HG03565 (cell line): ENCODE measurements at regions not wholly inside any gene's neighbourhood (a gene's known extent, or its start where the extent isn't known, plus 50 kb on each side); places are given as distances from the start of the nearest gene placed in this dataset.
"Not testable (repeated sequence)": the region's sequence is repeated elsewhere in the genome, so short reads cannot be mapped to it uniquely, and the experiment has no call there.

Source experiments
- ATAC-seq: cut with Tn5 transposase; IDR thresholded peaks from one replicate; pipeline ENCODE4 v1.9.1; 2021; ENCODE audit warnings: mild to moderate bottlenecking, moderate library complexity; ENCODE audit not compliant: unreplicated experiment

DNA sequence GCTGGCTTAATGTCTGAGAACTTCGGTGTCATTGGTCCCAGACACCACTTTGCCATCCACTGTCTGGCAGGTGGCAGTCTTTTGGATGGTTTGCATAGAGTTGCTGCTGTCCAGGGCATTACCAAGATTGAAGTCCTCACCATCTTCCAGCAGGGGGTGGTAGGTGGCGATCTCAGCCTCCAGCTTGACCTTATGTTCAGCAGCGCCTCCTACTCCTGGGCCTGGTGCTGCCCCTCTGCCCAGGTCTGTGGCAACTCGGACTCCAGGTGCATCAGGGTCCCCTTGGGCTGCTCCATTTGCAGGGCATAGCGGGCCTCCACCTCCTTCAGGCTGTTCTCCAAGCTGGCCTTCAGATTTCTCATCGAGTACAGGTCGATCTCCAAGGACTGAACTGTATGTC, 573.3 kb upstream of the NCAM2 start:
- ATAC-seq, result no peak

DNA sequence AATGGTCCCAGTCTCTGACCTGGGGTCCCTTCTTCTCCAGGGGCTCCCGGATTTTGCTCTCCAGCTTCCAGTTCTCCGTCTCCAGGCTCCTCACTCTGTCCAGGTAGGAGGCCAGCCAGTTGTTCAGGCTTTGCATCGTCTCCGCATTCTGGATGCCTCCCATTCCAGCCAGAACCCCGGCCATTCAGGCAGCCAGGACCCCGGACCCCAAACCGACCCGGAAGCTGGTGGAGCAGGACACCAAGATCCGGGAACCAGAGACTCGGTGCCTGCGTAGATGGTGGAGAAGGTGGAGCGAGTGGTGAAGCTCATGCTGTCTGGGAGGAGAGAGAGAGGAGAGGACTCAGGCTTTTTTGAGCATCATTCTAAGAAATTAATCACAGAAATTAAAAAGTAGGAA, 572.4 kb upstream of the NCAM2 start:
- no peak for ATAC-seq

DNA sequence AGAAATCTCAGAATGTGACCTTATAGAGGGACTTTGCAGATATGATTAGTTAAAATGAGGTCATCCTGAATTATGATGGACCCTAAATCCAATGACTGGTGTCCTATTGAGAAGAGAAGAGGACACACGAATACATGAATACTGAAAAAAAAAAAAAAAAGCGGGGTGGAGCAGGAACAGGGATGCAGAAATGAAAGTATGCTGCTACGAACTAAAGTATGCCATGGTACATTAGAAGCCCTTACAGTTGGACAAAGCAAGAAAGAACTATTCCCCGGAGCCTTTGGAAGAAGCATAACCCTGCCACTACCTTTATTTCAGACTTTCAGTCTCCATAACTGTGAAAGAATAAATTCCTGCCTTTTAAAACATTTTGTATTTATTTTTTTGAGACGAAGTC, 557.9 kb upstream of the NCAM2 start:
- no peak for ATAC-seq

GRCh38 chr21:20443558-20444155, 554.6 kb upstream of the NCAM2 start:
- ATAC-seq, result no peak

DNA sequence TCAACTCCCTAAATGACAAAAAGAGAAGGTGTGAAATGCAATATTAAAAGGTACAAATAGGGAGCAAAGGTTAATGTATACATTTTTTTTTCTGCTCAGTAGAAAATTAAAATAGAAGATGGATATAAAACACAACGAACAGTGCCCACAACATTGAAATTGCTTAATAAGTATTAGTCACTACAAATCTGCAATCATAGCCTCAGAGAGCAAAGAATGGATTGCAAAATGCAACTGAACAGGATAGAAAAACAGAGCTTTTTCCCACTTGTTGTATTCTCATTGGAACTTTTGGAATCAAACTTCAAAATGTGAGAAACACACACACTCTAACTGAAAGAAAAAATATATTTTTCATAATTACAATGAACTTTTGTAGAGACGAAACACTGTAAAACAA, 552.2 kb upstream of the NCAM2 start:
- ATAC-seq, result no peak

DNA sequence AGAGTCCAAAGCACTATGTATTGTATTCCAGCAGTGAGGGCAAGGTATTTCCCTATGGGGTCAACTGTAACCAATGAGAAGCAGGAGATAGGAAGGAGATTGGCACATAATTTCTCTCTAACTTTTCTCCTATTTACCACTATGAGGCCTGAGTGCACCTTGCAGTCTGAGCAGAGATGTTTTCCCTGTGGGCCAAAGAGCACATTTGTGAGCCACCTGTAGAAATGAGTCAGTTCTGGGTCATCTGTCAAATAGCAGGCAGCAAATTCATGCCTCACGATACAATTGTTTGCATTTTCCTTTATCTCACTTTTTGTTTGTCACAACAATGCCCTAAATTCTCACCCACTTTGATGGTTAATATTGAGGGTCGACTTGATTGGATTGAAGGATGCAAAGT, 547.2 kb upstream of the NCAM2 start:
- ATAC-seq, result no peak

DNA sequence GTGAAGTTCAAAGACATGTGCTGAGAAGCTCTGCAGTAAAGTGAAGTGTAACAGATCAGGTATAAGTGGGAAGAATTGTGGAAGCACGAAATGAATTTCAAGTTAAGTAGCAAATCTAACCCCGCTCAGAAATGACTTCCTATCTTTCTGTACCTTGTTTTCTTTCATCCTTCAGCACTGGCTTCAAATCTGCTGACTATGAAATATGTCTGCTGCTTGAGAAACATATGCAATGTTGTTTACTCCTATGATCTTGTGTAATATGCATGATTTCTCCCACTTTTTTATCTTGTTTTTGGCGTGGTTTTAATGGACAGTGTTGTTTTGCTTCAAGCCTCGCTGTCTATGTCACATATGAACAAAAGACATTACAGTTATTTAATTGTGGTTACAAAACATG, 545.3 kb upstream of the NCAM2 start:
- ATAC-seq, result no peak

DNA sequence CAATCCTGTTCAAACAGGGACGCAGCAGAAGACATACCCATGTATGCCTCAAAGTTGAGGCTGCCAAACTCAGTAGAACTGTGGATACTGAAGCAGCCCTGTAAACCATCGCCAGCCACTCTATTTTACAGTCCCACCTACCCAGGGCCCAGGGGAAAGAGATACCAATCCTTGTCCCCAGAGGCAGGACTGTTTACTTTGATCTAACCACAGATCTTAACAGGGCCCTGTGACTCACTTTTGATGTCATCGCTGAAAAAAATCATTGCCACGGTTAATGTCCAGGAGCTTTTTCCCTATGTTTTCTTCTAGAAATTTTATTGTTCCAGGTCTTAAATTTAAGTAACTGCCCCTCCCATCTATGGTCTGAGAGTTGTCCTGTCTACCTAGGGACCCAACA, 538.4 kb upstream of the NCAM2 start:
- ATAC-seq, result no peak

GRCh38 chr21:20463362-20463761, 534.8 kb upstream of the NCAM2 start:
- no peak for ATAC-seq

DNA sequence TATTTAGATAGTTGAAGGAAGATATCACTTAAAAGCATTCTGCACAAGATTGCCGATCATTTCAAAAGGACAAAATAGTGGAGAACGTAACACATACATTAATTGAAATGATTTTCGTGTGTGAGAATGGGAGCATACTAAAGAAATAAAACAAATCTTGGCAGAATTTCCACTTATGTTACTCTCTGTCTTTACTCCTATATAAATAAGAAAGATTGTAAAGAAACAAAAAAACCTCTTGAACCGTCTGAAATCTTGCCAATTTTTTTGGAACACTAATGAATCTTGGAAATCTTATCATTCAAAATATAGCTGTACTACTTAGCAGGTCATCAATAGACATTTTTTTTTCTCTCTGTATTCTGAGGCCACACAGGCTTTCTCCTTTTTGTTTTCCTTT, 528.8 kb upstream of the NCAM2 start:
- no peak for ATAC-seq

GRCh38 chr21:20486303-20486702, 511.9 kb upstream of the NCAM2 start:
- no peak for ATAC-seq

DNA sequence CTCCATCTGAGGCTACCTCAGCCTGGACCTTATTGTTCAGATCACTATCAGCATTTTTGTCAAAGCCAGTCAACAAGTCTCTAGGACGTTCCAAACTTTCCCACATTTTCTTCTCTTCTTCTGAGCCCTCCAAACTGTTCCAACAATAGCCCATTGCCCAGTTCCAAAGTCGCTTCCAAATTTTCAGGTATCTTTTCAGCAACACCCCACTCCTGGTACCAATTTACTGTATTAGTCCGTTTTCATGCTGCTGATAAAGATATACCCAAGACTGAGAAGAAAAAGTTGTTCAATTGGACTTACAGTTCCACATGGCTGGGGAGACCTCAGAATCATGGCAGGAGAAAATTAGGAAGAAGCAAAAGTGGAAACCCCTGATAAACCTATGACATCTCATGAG, 495.3 kb upstream of the NCAM2 start:
- not testable (repeated sequence) for ATAC-seq

- no peak for ATAC-seq
These were observed 490.4 kb upstream of the NCAM2 start for GRCh38 chr21:20507783-20508182.

GRCh38 chr21:20511216-20511880, 486.9 kb upstream of the NCAM2 start:
- no peak for ATAC-seq

DNA sequence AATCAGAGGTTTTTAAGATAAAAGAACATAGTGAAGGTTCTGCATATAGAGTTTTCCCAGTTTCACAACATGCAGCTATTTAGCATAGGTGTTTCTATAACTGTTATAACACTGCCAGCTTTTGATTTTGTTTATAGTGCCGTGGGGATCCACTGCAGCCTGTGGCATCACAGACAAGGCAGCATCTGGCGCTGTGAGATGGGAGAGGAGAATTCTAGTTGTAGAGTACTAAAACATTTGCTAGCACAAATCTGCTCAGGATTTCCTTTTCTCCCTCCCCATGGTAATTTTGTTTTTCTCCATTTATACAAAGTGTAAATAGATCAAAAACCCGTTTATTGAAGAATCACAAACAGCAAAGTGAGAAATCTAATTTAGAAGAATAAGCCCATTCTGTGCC, 482.8 kb upstream of the NCAM2 start:
- no peak for ATAC-seq

DNA sequence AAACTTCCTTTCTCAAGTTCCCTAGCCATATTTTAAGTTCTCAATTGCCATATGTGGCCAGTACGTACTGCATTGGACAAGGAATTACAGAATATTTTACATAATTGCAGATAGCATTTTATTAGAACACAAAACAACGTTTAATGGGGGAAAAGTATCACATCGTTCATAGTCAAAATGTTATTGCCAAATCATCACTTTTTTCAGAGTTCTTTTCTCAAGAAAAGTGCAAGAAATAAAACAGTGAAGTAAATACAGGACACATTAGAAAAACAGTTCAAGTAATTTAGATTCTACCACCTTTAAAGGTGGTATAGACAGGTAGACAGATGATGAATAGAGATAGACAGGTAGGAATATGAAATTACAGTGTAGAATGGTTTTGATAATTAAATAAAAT, 479.1 kb upstream of the NCAM2 start:
- no peak for ATAC-seq

DNA sequence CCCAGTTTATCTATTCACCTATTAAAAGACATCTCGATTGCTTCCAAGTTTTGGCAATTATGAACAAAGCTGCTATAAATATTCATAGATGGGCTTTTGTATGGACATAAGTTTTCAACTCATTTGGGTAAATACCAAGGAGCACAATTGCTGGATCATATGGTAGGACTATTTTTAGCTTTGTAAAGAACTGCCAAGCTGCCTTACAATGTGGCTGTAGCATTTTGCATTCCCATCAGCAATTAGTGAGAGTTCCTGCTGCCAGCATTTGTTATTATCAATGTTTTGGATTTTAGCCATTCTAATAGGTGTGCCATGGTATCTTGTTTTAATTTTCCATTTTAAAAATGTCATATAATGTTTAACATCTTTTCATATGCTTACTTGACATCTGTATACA, 475.6 kb upstream of the NCAM2 start:
- no peak for ATAC-seq

- ATAC-seq, result no peak
These were observed 475.0 kb upstream of the NCAM2 start for GRCh38 chr21:20523191-20523590.

DNA sequence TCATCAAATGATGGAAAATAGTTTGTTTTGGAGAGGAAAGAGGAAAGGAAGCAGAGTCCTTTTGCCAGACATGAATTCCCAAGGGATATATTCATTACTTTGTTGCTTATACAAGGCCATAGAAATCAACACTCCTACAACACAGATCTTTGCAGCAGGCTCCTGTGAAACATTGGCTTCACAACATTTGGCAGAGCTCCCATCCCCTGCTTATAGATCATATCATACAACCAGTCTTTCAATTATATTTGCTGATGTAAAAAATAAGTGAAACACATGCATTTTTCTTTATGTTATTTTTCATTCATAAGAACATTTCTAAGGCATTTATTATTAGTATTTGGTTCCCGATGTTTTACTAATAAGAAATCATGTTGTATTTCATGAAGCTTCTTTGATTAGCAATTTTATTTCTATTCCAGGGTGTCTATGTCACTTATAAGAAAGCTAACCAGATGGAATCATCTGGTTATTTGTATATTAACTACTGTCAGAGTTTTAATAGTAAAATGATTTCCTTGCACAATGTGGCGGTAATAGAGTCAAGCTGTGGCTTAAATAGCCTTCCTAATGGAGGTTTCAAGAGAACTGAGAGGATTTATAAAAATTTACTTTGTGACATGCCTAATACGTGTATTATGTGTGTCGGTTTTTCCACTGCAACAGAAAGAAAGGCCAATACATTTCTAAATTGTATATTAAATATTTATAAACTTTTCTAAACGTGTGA, 470.3 kb upstream of the NCAM2 start:
- ATAC-seq, result no peak

GRCh38 chr21:20537130-20537529, 461.1 kb upstream of the NCAM2 start:
- ATAC-seq, result no peak

DNA sequence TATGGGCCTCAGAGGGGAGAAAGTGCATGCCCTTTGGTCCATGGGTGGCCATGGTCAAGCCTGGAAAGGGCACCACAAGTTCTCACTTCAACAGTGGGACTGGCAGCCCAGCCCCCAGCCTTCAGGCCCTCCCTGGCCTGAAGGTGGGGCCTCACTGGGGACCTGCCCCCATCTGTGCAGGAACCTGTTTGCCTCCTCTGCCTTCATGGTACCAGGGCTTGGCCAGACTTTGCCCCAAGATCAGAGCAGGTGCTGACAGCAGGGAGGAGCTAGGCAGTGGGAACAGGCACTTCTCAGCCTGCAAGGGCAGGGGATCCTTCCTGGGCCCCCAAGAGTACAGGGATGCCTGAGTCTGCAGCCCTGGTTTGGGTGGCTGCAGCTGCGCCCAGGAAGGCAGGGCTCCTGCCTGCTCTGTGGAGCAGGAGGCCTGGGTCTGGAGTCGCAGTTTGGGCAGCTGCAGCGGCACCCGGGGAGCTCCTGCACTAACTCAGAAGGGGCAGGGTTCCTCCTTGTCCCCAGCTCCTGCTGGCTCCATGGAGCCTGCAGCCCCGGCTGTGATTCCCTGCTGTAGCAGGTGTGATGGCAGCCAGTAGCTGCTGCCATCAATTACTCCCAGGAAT, 460.1 kb upstream of the NCAM2 start:
- ATAC-seq, result no peak

GRCh38 chr21:20545454-20545853, 452.8 kb upstream of the NCAM2 start:
- ATAC-seq, result no peak
